K562 (cell line): ENCODE measurements at regions not wholly inside any gene's neighbourhood (a gene's known extent, or its start where the extent isn't known, plus 50 kb on each side); places are given as distances from the start of the nearest gene placed in this dataset.

Experiments
- ATAC-seq: fragments of 200-7000 bp; cut with Tn5 transposase; 3 replicates; pipeline ENCODE4 v1.9.1; 2020; ENCODE audit warnings: moderate library complexity
- BruUV-seq: library from RNA; stranded (reverse); fragments of 400-500 nt; replicated peaks from 2 replicates; lab custom pipeline; 2021; lab: Mats Ljungman, UMichigan
- CTCF ChIA-PET: fragments of 300-600 bp; formaldehyde crosslinking; extraction: SDS; loops from one replicate; lab custom pipeline; 2021; ENCODE audit warnings: low intra/inter-chr PET ratio; lab: Yijun Ruan, JAX
- POLR2A ChIA-PET: fragments of 300-600, 350-650 bp; sonication (Branson Sonifier 250); formaldehyde crosslinking; extraction: SDS; loops from one replicate; lab custom pipeline; 2021; ENCODE audit warnings: antibody characterized with exemption, inconsistent platforms; lab: Yijun Ruan, JAX
- DNase-seq, 4 experiments: peaks; one replicate each; pipeline versions ENCODE4 v3.0.0 to v3.0.0-alpha.2; 2011 to 2018; ENCODE audit warnings: low spot score in 3 of 4, mixed read lengths in 3 of 4; ENCODE audit errors: extremely low read depth in 1 of 4
- FAIRE-seq: peaks from 2 replicates; lab custom pipeline; 2011; peaks lifted over from hg19 to GRCh38; lab: Jason Lieb, UNC
- H2AFZ ChIP-seq: 2 replicates; pipeline ENCODE4 v1.6.0; 2011; ENCODE audit warnings: low read depth, low read length, control low read depth, inconsistent platforms
- H3K27ac ChIP-seq: fragments of 200-600 bp; 3 replicates; pipeline ENCODE4 v1.8.0; 2011; ENCODE audit warnings: low read depth, mild to moderate bottlenecking, control low read depth, inconsistent platforms, low read length, moderate library complexity, mixed read lengths; ENCODE audit errors: extremely low read depth
- H3K27me3 ChIP-seq, 2 experiments: fragments of 300-600 bp in 1 of 2; 2 replicates in 1 of 2; 3 replicates in 1 of 2; pipeline versions ENCODE4 v1.6.0 to v1.8.0; 2011; ENCODE audit warnings: inconsistent platforms in 2 of 2, low read length in 2 of 2, mild to moderate bottlenecking in 1 of 2, mixed read lengths in 1 of 2, moderate library complexity in 1 of 2; ENCODE audit not compliant: control insufficient read depth in 2 of 2, insufficient read depth in 2 of 2
- H3K36me3 ChIP-seq: fragments of 300-600 bp; 3 replicates; pipeline ENCODE4 v1.8.0; 2011; ENCODE audit warnings: mild to moderate bottlenecking, low read length, inconsistent platforms; ENCODE audit not compliant: control insufficient read depth, insufficient read depth
- H3K4me1 ChIP-seq, 2 experiments: fragments of 200-600 bp in 1 of 2; replicated peaks in 1 of 2; 2 replicates in 1 of 2; 3 replicates in 1 of 2; pipeline versions ENCODE4 v1.5.1 to v1.8.0; 2011; ENCODE audit warnings: inconsistent platforms in 2 of 2, low read length in 2 of 2, mild to moderate bottlenecking in 1 of 2, mixed read lengths in 1 of 2, moderate library complexity in 1 of 2; ENCODE audit not compliant: control insufficient read depth in 2 of 2, insufficient read depth in 2 of 2
- H3K4me2 ChIP-seq: 2 replicates; pipeline ENCODE4 v1.6.1; 2011; ENCODE audit warnings: low read length, control low read depth, inconsistent platforms, mixed read lengths; ENCODE audit not compliant: insufficient read depth
- H3K4me3 ChIP-seq: fragments of 200-600 bp; sonication (generic), shearing (Covaris generic); 2 replicates; pipeline ENCODE4 v1.5.1; 2016; ENCODE audit warnings: control low read depth, inconsistent platforms
- H3K79me2 ChIP-seq: fragments of 200-600 bp; 3 replicates; pipeline ENCODE4 v1.8.0; 2011; ENCODE audit warnings: low read length, inconsistent platforms; ENCODE audit not compliant: control insufficient read depth, insufficient read depth
- H3K9ac ChIP-seq, 2 experiments: 2 replicates each; pipeline versions ENCODE4 v1.6.0 to v1.6.1; 2011; ENCODE audit warnings: low read depth in 2 of 2, low read length in 2 of 2, control low read depth in 1 of 2, inconsistent platforms in 1 of 2, mild to moderate bottlenecking in 1 of 2, mixed read lengths in 1 of 2; ENCODE audit not compliant: insufficient read depth in 1 of 2
- H3K9me1 ChIP-seq: one replicate; pipeline ENCODE4 v1.6.0; 2011; ENCODE audit warnings: inconsistent platforms, mild to moderate bottlenecking, low read length, moderate library complexity; ENCODE audit not compliant: control insufficient read depth, insufficient read depth
- H3K9me3 ChIP-seq: replicated peaks from 2 replicates; pipeline ENCODE4 v1.5.1; 2011; ENCODE audit warnings: low read depth, low read length, inconsistent platforms; ENCODE audit not compliant: control insufficient read depth, insufficient read depth
- H4K20me1 ChIP-seq: replicated peaks from 2 replicates; pipeline ENCODE4 v1.6.1; 2011; ENCODE audit warnings: low read length, inconsistent platforms, mixed read lengths; ENCODE audit not compliant: control insufficient read depth, insufficient read depth
- ARNT ChIP-seq, 2 experiments: fragments of 450-650 bp; IDR thresholded peaks; 2 replicates each; pipeline ENCODE4 v1.6.1; 2016; ENCODE audit warnings: mild to moderate bottlenecking in 1 of 2
- ASH1L ChIP-seq: fragments of 450-650 bp; IDR thresholded peaks from 2 replicates; pipeline ENCODE4 v1.6.1; 2018; ENCODE audit warnings: borderline replicate concordance, mild to moderate bottlenecking, low read depth; ENCODE audit not compliant: partially characterized antibody
- BHLHE40 ChIP-seq: IDR thresholded peaks from 2 replicates; pipeline ENCODE4 v1.6.1; 2011; ENCODE audit warnings: low read length, improper control_type of control experiment
- DPF2 ChIP-seq: fragments of 450-650 bp; IDR thresholded peaks from 2 replicates; pipeline ENCODE4 v1.6.1; 2016
- ESRRA ChIP-seq: fragments of 450-650 bp; IDR thresholded peaks from 2 replicates; pipeline ENCODE4 v1.6.1; 2014; ENCODE audit warnings: low read depth, mild to moderate bottlenecking, moderate library complexity, borderline replicate concordance
- FOXP1 ChIP-seq: sonication (generic); formaldehyde crosslinking; IDR thresholded peaks from 2 replicates; pipeline ENCODE4 v1.8.0; 2022; ENCODE audit warnings: mild to moderate bottlenecking, missing genetic modification reagents
- HNRNPL ChIP-seq: fragments of 200-400 bp; formaldehyde crosslinking; IDR thresholded peaks from 2 replicates; pipeline ENCODE4 v1.6.1; 2017; ENCODE audit warnings: low read depth, mild to moderate bottlenecking, low read length
- KLF16 ChIP-seq: IDR thresholded peaks from 2 replicates; pipeline ENCODE4 v1.6.1; 2016; ENCODE audit warnings: antibody characterized with exemption
- KLF6 ChIP-seq: fragments of 250-450 bp; sonication (Bioruptor Pico); IDR thresholded peaks from 2 replicates; pipeline ENCODE4 v1.4.0; 2020; ENCODE audit warnings: mild to moderate bottlenecking, moderate library complexity, borderline replicate concordance
- NCOA2 ChIP-seq, 2 experiments: fragments of 450-650 bp; IDR thresholded peaks; 2 replicates each; pipeline ENCODE4 v1.6.1; 2018; ENCODE audit warnings: mild to moderate bottlenecking in 2 of 2, moderate library complexity in 1 of 2; ENCODE audit not compliant: partially characterized antibody in 2 of 2
- NELFE ChIP-seq: IDR thresholded peaks from 2 replicates; pipeline ENCODE4 v1.6.1; 2011; ENCODE audit warnings: mild to moderate bottlenecking; ENCODE audit not compliant: insufficient read depth, insufficient read length
- POLR2A ChIP-seq: fragments of 450-650 bp; conservative IDR thresholded peaks from 2 replicates; pipeline ENCODE4 v1.6.1; 2016
- SMARCA5 ChIP-seq: fragments of 450-650 bp; IDR thresholded peaks from 2 replicates; pipeline ENCODE4 v1.6.1; 2016
- TARDBP ChIP-seq: fragments of 450-650 bp; IDR thresholded peaks from 2 replicates; pipeline ENCODE4 v1.6.1; 2016
- TCF7L2 ChIP-seq: fragments of 150-350 bp; IDR thresholded peaks from 2 replicates; pipeline ENCODE4 v1.6.1; 2016; ENCODE audit warnings: low read depth, mild to moderate bottlenecking, low read length, moderate library complexity
- U2AF1 ChIP-seq: fragments of 200-400 bp; formaldehyde crosslinking; optimal IDR thresholded peaks from 2 replicates; pipeline ENCODE3; 2017; ENCODE audit warnings: mild to moderate bottlenecking, low read depth, low read length, moderate library complexity
- ZNF174 ChIP-seq: fragments of 250-450 bp; sonication (Bioruptor Pico); IDR thresholded peaks from 2 replicates; pipeline ENCODE4 v1.4.0; 2020; ENCODE audit warnings: mild to moderate bottlenecking
- ZNF263 ChIP-seq: sonication (generic); formaldehyde crosslinking; IDR thresholded peaks from 2 replicates; pipeline ENCODE4 v1.8.0; 2022; ENCODE audit warnings: mild to moderate bottlenecking, missing genetic modification reagents, borderline replicate concordance
- ZNF274 ChIP-seq: IDR thresholded peaks from 2 replicates; pipeline ENCODE4 v1.6.1; 2011; ENCODE audit warnings: low read depth, mild to moderate bottlenecking, low read length, moderate library complexity, borderline replicate concordance
- ZNF431 ChIP-seq: sonication (generic); formaldehyde crosslinking; IDR thresholded peaks from 2 replicates; pipeline ENCODE4 v1.8.0; 2022; ENCODE audit warnings: mild to moderate bottlenecking, missing genetic modification reagents
- ZNF551 ChIP-seq: fragments of 250-450 bp; sonication (Bioruptor Pico); IDR thresholded peaks from 2 replicates; pipeline ENCODE4 v1.5.0; 2021; ENCODE audit warnings: mild to moderate bottlenecking, moderate library complexity
- ZNF717 ChIP-seq: fragments of 250-450 bp; sonication (Bioruptor Pico); IDR thresholded peaks from 2 replicates; pipeline ENCODE4 v1.5.0; 2021
- ZZZ3 ChIP-seq: fragments of 450-650 bp; IDR thresholded peaks from 2 replicates; pipeline ENCODE4 v1.6.1; 2016; ENCODE audit warnings: antibody characterized with exemption, mild to moderate bottlenecking, moderate library complexity
- WGBS: fragments of 100-300 bp; shearing (Covaris generic); methylation state at CpG from one replicate; pipeline ENCODE4 v1.1.6; 2016; ENCODE audit warnings: low coverage, mixed read lengths; ENCODE audit not compliant: insufficient coverage; ENCODE audit errors: missing lambda C conversion rate; 5-methylcytosine and 5-hydroxymethylcytosine counted together
- in situ Hi-C: fragments of 300-500 bp; cut with MboI; formaldehyde crosslinking; loops from 4 replicates; pipeline ENCODE4 v1.15.0; 2018; ENCODE audit warnings: inconsistent platforms, mixed read lengths
- intact Hi-C: fragments of 100-400 bp; cut with micrococcal nuclease; formaldehyde crosslinking; loops from 2 replicates; pipeline ENCODE4 v1.14.2; 2022

DNA sequence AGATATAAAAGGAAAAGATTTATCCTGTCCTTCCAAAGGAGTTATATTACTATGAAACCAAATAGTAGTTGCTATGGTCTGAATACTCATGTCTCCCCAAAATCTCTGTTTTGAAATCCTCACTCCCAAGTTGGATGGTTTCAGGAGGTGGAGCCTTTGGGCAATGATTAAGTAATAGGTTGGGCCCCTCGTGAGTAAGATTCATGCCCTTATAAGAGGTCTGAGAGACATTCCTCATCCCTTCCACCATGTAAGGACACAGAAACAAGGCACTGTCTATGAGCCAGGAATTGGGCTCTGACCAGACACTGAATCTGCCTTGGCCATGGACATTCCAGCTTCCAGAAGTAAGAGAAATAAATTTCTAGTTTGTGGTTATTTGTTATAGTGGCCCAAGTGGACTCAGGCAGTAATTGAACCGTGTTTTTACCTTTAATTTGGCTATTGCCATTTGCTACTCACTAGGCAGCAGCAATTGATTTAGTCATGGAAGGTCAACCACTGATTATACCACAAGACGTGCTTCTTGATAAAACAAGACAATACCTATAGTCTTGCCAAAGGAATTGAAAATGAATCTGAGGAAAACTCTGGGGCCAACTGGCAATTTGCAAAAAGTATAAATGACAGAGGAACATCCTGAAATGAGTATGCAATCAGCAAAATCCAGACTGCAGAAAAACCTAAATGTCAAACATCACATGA lies 717.4 kb upstream of the SPRY2 start:
- Histone ChIP-seq H3K27me3 (no peaks in the 10 kb centered on the region), H3K9ac (no peak overlapping the region), H3K4me1 (no peaks in the 10 kb centered on the region), H3K79me2 (no peaks in the 10 kb centered on the region), H3K27ac (no peak overlapping the region), H3K9me1 (no peaks in the 10 kb centered on the region), H4K20me1 (no peaks in the 10 kb centered on the region), H3K4me3 (no peak overlapping the region), H2AFZ (no peak overlapping the region), H3K36me3 (no peaks in the 10 kb centered on the region), H3K9me3 (no peaks in the 10 kb centered on the region), H3K4me2 (no peak overlapping the region)
- POLR2A ChIA-PET = no interaction called here
- intact Hi-C loops = no loop called here
- no peak for FAIRE-seq
- BruUV-seq = no TSS peak
- CTCF ChIA-PET = no interaction called here
- no peak for ATAC-seq
- in situ Hi-C loops = no loop called here
- DNase-seq = no peak
- WGBS = 3% methylated on average over 3 of the region's 3 CpGs
- TF ChIP-seq ZNF431 (CRISPR knock-in tag) (no peak), BHLHE40 (no peak), ZZZ3 (no peak), ZNF174 (no peak), ASH1L (no peak), FOXP1 (CRISPR knock-in tag) (no peak), DPF2 (no peak)

DNA sequence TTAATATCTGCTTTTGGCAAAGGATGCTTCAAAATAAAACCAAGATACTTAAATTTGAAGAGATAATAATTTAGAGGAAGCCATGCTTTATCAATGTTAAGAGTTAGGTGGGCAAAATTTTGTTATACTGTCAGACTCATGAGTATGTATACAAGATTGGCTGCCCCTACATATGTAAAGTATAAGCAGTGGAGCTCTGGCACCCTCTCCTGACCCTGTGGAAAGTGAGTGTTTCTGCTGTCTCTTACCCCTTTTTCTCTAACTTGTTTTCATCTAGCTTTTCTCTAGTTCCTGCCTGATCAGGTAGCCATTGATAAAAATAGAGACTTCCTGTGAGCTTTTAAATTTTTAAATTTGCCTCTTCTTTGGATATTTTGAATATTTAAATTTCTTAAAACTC lies 710.9 kb upstream of the SPRY2 start:
- FAIRE-seq = no peak
- in situ Hi-C loops (no loop called here), intact Hi-C loops (no loop called here)
- no peaks in the 10 kb centered on the region for H3K79me2 ChIP-seq
- H3K9ac ChIP-seq = no peak overlapping the region
- no peaks in the 10 kb centered on the region for H3K4me1 ChIP-seq
- ChIA-PET CTCF (no interaction called here), POLR2A (no interaction called here)
- no peak overlapping the region for H3K27ac ChIP-seq
- H3K4me3 ChIP-seq = no peak overlapping the region
- DNase-seq = no peak
- no peaks in the 10 kb centered on the region for H3K27me3 ChIP-seq
- BruUV-seq = no TSS peak
- H3K9me1 ChIP-seq = no peaks in the 10 kb centered on the region
- no peaks in the 10 kb centered on the region for H3K9me3 ChIP-seq
- H2AFZ ChIP-seq = no peak overlapping the region
- no peaks in the 10 kb centered on the region for H3K36me3 ChIP-seq
- H3K4me2 ChIP-seq = no peak overlapping the region
- H4K20me1 ChIP-seq = no peaks in the 10 kb centered on the region
- ATAC-seq = no peak
- TF ChIP-seq ZNF717 (CRISPR knock-in tag) = no peak
- no peak for TF ChIP-seq ARNT (IDR thresholded peaks at IDR 0.05)
- TF ChIP-seq ASH1L = no peak
- TF ChIP-seq KLF6 = no peak
- no peak for TF ChIP-seq POLR2A
- TF ChIP-seq ZNF274 = no peak
- TF ChIP-seq SMARCA5 = no peak
- no peak for TF ChIP-seq ZNF551 (CRISPR knock-in tag)
- TF ChIP-seq HNRNPL = no peak
- TF ChIP-seq ZNF263 (CRISPR knock-in tag) = no peak
- no peak for TF ChIP-seq ESRRA
- no peak for TF ChIP-seq KLF16
- TF ChIP-seq NELFE = no peak
- TF ChIP-seq NCOA2 (IDR thresholded peaks at IDR 0.05; ENCODE audit: partially characterized antibody in 2 of 2) = no peak
- no peak for TF ChIP-seq U2AF1
- no peak for TF ChIP-seq TARDBP
- TF ChIP-seq TCF7L2 = no peak
